ENCODE measurements at regions not wholly inside any gene's neighbourhood (a gene's known extent, or its start where the extent isn't known, plus 50 kb on each side); places are given as distances from the start of the nearest gene placed in this dataset.
"Not testable (repeated sequence)": the region's sequence is repeated elsewhere in the genome, so short reads cannot be mapped to it uniquely, and the experiment has no call there.

GRCh38 chr3:40939030-40939740, 260.1 kb upstream of the CTNNB1 start:
- Mint-ChIP-seq H3K36me3 (no peaks in the 10 kb centered on the region), H3K4me3 (no peak overlapping the region), H3K4me1 (peaks cover 0 to 2% (median 0%) of the 10 kb centered on the region in 7 donors), H3K9me3 (peaks cover 0 to 4% (median 0%) of the 10 kb centered on the region in 11 donors), H3K27ac (no peak overlapping the region), H3K27me3 (peaks cover 0 to 7% (median 0%) of the 10 kb centered on the region in 5 donors)
- DNase-seq (no peak), ATAC-seq (no peak)
- no peak overlapping the region for H3K4me3 ChIP-seq (ENCODE audit: low read length)
- POLR2A ChIA-PET, result no interaction called here
- CTCF ChIA-PET, result no interaction called here
- intact Hi-C loops (cut with micrococcal nuclease), result no loop called here
- H3K4me1 ChIP-seq (ENCODE audit: control insufficient read depth in 2 of 2, insufficient read depth in 2 of 2, low read length in 2 of 2), result no peaks in the 10 kb centered on the region
- no peaks in the 10 kb centered on the region for H3K9me3 ChIP-seq (ENCODE audit: control insufficient read depth in 2 of 3, low read length in 3 of 3)
- no peak overlapping the region for H3K27ac ChIP-seq (ENCODE audit: low read depth, low read length)
- H3K36me3 ChIP-seq (ENCODE audit: control insufficient read depth in 2 of 3, insufficient read depth in 3 of 3, low read length in 3 of 3), result no peaks in the 10 kb centered on the region
- H3K27me3 ChIP-seq (ENCODE audit: control insufficient read depth in 2 of 2, insufficient read depth in 2 of 2, low read length in 2 of 2), result no peaks in the 10 kb centered on the region

GRCh38 chr3:40939741-40940130, 259.6 kb upstream of the CTNNB1 start:
- Mint-ChIP-seq H3K4me1 (peaks cover 0 to 2% (median 0%) of the 10 kb centered on the region in 7 donors), H3K27ac (no peak overlapping the region), H3K4me3 (no peak overlapping the region), H3K36me3 (no peaks in the 10 kb centered on the region), H3K27me3 (peaks cover 0 to 7% (median 0%) of the 10 kb centered on the region in 5 donors), H3K9me3 (peaks cover 0 to 4% (median 0%) of the 10 kb centered on the region in 11 donors)
- no peaks in the 10 kb centered on the region for H3K9me3 ChIP-seq (ENCODE audit: control insufficient read depth in 2 of 3, low read length in 3 of 3)
- CTCF ChIA-PET, result no interaction called here
- no peak overlapping the region for H3K4me3 ChIP-seq (ENCODE audit: low read length)
- no peaks in the 10 kb centered on the region for H3K36me3 ChIP-seq (ENCODE audit: control insufficient read depth in 2 of 3, insufficient read depth in 3 of 3, low read length in 3 of 3)
- no peaks in the 10 kb centered on the region for H3K4me1 ChIP-seq (ENCODE audit: control insufficient read depth in 2 of 2, insufficient read depth in 2 of 2, low read length in 2 of 2)
- no peaks in the 10 kb centered on the region for H3K27me3 ChIP-seq (ENCODE audit: control insufficient read depth in 2 of 2, insufficient read depth in 2 of 2, low read length in 2 of 2)
- DNase-seq (no peak), ATAC-seq (no peak)
- H3K27ac ChIP-seq (ENCODE audit: low read depth, low read length), result no peak overlapping the region
- intact Hi-C loops (cut with micrococcal nuclease), result no loop called here
- POLR2A ChIA-PET, result no interaction called here

GRCh38 chr3:40940651-40941050, 258.7 kb upstream of the CTNNB1 start:
- CTCF ChIA-PET, result no interaction called here
- H3K4me1 Mint-ChIP-seq, result peaks cover 0 to 2% (median 0%) of the 10 kb centered on the region in 7 donors
- no peak overlapping the region for H3K4me3 Mint-ChIP-seq
- no peak overlapping the region for H3K4me3 ChIP-seq (ENCODE audit: low read length)
- H3K36me3 Mint-ChIP-seq, result no peaks in the 10 kb centered on the region
- ATAC-seq (no peak), DNase-seq (no peak)
- H3K36me3 ChIP-seq (ENCODE audit: control insufficient read depth in 2 of 3, insufficient read depth in 3 of 3, low read length in 3 of 3), result no peaks in the 10 kb centered on the region
- H3K9me3 ChIP-seq (ENCODE audit: control insufficient read depth in 2 of 3, low read length in 3 of 3), result no peaks in the 10 kb centered on the region
- H3K27me3 ChIP-seq (ENCODE audit: control insufficient read depth in 2 of 2, insufficient read depth in 2 of 2, low read length in 2 of 2), result no peaks in the 10 kb centered on the region
- no peaks in the 10 kb centered on the region for H3K4me1 ChIP-seq (ENCODE audit: control insufficient read depth in 2 of 2, insufficient read depth in 2 of 2, low read length in 2 of 2)
- no peak overlapping the region for H3K27ac Mint-ChIP-seq
- intact Hi-C loops (cut with micrococcal nuclease), result no loop called here
- H3K27ac ChIP-seq (ENCODE audit: low read depth, low read length), result no peak overlapping the region
- peaks cover 0 to 7% (median 0%) of the 10 kb centered on the region in 5 donors for H3K27me3 Mint-ChIP-seq
- H3K9me3 Mint-ChIP-seq, result peaks cover 0 to 4% (median 0%) of the 10 kb centered on the region in 11 donors
- POLR2A ChIA-PET, result no interaction called here

GRCh38 chr3:40947022-40947421, 252.3 kb upstream of the CTNNB1 start:
- H3K27ac Mint-ChIP-seq; ATAC-seq; intact Hi-C loops (cut with micrococcal nuclease); CTCF ChIA-PET; H3K36me3 Mint-ChIP-seq; H3K27me3 ChIP-seq (ENCODE audit: control insufficient read depth in 2 of 2, insufficient read depth in 2 of 2, low read length in 2 of 2); H3K27ac ChIP-seq (ENCODE audit: low read depth, low read length); H3K4me1 Mint-ChIP-seq; H3K4me3 Mint-ChIP-seq; H3K4me1 ChIP-seq (ENCODE audit: control insufficient read depth in 2 of 2, insufficient read depth in 2 of 2, low read length in 2 of 2); H3K9me3 ChIP-seq (ENCODE audit: control insufficient read depth in 2 of 3, low read length in 3 of 3); DNase-seq; POLR2A ChIA-PET; H3K4me3 ChIP-seq (ENCODE audit: low read length); H3K36me3 ChIP-seq (ENCODE audit: control insufficient read depth in 2 of 3, insufficient read depth in 3 of 3, low read length in 3 of 3): not testable (repeated sequence)
- peaks cover 0 to 25% (median 7%) of the 10 kb centered on the region in 11 donors for H3K9me3 Mint-ChIP-seq
- peaks cover 3 to 16% (median 8%) of the 10 kb centered on the region in 5 donors for H3K27me3 Mint-ChIP-seq

GRCh38 chr3:40949347-40949746, 250.0 kb upstream of the CTNNB1 start:
- peaks cover 0 to 36% (median 12%) of the 10 kb centered on the region in 11 donors for H3K9me3 Mint-ChIP-seq
- H3K27ac Mint-ChIP-seq; H3K9me3 ChIP-seq (ENCODE audit: control insufficient read depth in 2 of 3, low read length in 3 of 3); H3K4me3 Mint-ChIP-seq; H3K27me3 ChIP-seq (ENCODE audit: control insufficient read depth in 2 of 2, insufficient read depth in 2 of 2, low read length in 2 of 2); H3K4me1 Mint-ChIP-seq; DNase-seq; H3K4me3 ChIP-seq (ENCODE audit: low read length); H3K36me3 ChIP-seq (ENCODE audit: control insufficient read depth in 2 of 3, insufficient read depth in 3 of 3, low read length in 3 of 3); POLR2A ChIA-PET; H3K27ac ChIP-seq (ENCODE audit: low read depth, low read length); H3K36me3 Mint-ChIP-seq; intact Hi-C loops (cut with micrococcal nuclease); CTCF ChIA-PET; ATAC-seq; H3K4me1 ChIP-seq (ENCODE audit: control insufficient read depth in 2 of 2, insufficient read depth in 2 of 2, low read length in 2 of 2): not testable (repeated sequence)
- peaks cover 0 to 16% (median 8%) of the 10 kb centered on the region in 5 donors for H3K27me3 Mint-ChIP-seq

- H3K36me3 ChIP-seq (ENCODE audit: control insufficient read depth in 2 of 3, insufficient read depth in 3 of 3, low read length in 3 of 3), result no peaks in the 10 kb centered on the region
- Mint-ChIP-seq H3K4me3 (no peak overlapping the region), H3K4me1 (peaks cover 0 to 2% (median 0%) of the 10 kb centered on the region in 7 donors), H3K36me3 (no peaks in the 10 kb centered on the region), H3K27me3 (peaks cover 0 to 16% (median 8%) of the 10 kb centered on the region in 5 donors), H3K27ac (no peak overlapping the region), H3K9me3 (peaks cover 0 to 29% (median 12%) of the 10 kb centered on the region in 11 donors)
- ChIA-PET POLR2A (no interaction called here), CTCF (no interaction called here)
- no peaks in the 10 kb centered on the region for H3K4me1 ChIP-seq (ENCODE audit: control insufficient read depth in 2 of 2, insufficient read depth in 2 of 2, low read length in 2 of 2)
- peaks cover 0 to 5% (median 0%) of the 10 kb centered on the region in 3 experiments for H3K9me3 ChIP-seq (ENCODE audit: control insufficient read depth in 2 of 3, low read length in 3 of 3)
- no peak for DNase-seq
- no peak for ATAC-seq
- no peak overlapping the region for H3K27ac ChIP-seq (ENCODE audit: low read depth, low read length)
- H3K27me3 ChIP-seq (ENCODE audit: control insufficient read depth in 2 of 2, insufficient read depth in 2 of 2, low read length in 2 of 2), result no peaks in the 10 kb centered on the region
- intact Hi-C loops (cut with micrococcal nuclease), result no loop called here
- no peak overlapping the region for H3K4me3 ChIP-seq (ENCODE audit: low read length)
These were observed 247.7 kb upstream of the CTNNB1 start for GRCh38 chr3:40951636-40952035.
